H1 (cell line): ENCODE measurements at regions not wholly inside any gene's neighbourhood (a gene's known extent, or its start where the extent isn't known, plus 50 kb on each side); places are given as distances from the start of the nearest gene placed in this dataset.

ENCODE experiments used
- CTCF ChIA-PET: fragments of 300-600 bp; sonication (Branson Sonifier 250); formaldehyde crosslinking; loops from one replicate; lab custom pipeline; 2021; ENCODE audit not compliant: partially characterized antibody; lab: Charles Lee
- POLR2A ChIA-PET: fragments of 300-600 bp; sonication (Branson Sonifier 250); formaldehyde crosslinking; loops from one replicate; lab custom pipeline; 2021; ENCODE audit warnings: inconsistent platforms; ENCODE audit not compliant: partially characterized antibody; lab: Charles Lee
- DNase-seq, 2 experiments: peaks; one replicate each; pipeline versions ENCODE4 v3.0.0 to v3.0.0-alpha.2; 2010 to 2022; ENCODE audit warnings: low spot score in 2 of 2, low read depth in 1 of 2, mixed read lengths in 1 of 2
- FAIRE-seq: peaks from 2 replicates; lab custom pipeline; 2011; peaks lifted over from hg19 to GRCh38; lab: Jason Lieb, UNC
- H2AFZ ChIP-seq: 2 replicates; pipeline ENCODE4 v1.8.1; 2012; ENCODE audit warnings: low read length, inconsistent platforms
- H2AK5ac ChIP-seq: 2 replicates; pipeline ENCODE4 v1.6.1; 2013; ENCODE audit warnings: low read depth, low read length
- H2BK120ac ChIP-seq: replicated peaks from 2 replicates; pipeline ENCODE3; 2013; ENCODE audit warnings: low read depth, low read length, inconsistent platforms
- H2BK12ac ChIP-seq: 2 replicates; pipeline ENCODE4 v1.6.1; 2013; ENCODE audit warnings: low read depth, low read length
- H2BK15ac ChIP-seq: 2 replicates; pipeline ENCODE4 v1.6.1; 2013; ENCODE audit warnings: low read length
- H2BK20ac ChIP-seq: 2 replicates; pipeline ENCODE4 v1.6.1; 2013; ENCODE audit warnings: low read length
- H2BK5ac ChIP-seq: 2 replicates; pipeline ENCODE4 v1.6.1; 2013; ENCODE audit warnings: low read depth, low read length
- H3K14ac ChIP-seq: 2 replicates; pipeline ENCODE4 v1.6.1; 2013; ENCODE audit warnings: inconsistent platforms; ENCODE audit not compliant: insufficient read length
- H3K18ac ChIP-seq: 2 replicates; pipeline ENCODE4 v1.6.1; 2013; ENCODE audit warnings: low read length; ENCODE audit errors: extremely low read depth
- H3K23ac ChIP-seq: 2 replicates; pipeline ENCODE4 v1.6.1; 2013; ENCODE audit warnings: inconsistent platforms; ENCODE audit not compliant: insufficient read length
- H3K23me2 ChIP-seq: 2 replicates; pipeline ENCODE4 v1.6.1; 2013; ENCODE audit warnings: low read depth, low read length
- H3K27ac ChIP-seq: 2 replicates; pipeline ENCODE4 v1.6.1; 2011; ENCODE audit warnings: low read depth, low read length, inconsistent platforms
- H3K27me3 ChIP-seq, 4 experiments: replicated peaks in 1 of 4; 1 replicate in 1 of 4; 2 replicates in 3 of 4; pipeline versions ENCODE4 v1.6.1 to v1.8.1; 2011 to 2013; ENCODE audit warnings: low read length in 3 of 4, mild to moderate bottlenecking in 3 of 4, inconsistent platforms in 2 of 4, mixed read lengths in 2 of 4, moderate library complexity in 1 of 4; ENCODE audit not compliant: control insufficient read depth in 3 of 4, insufficient read depth in 3 of 4; ENCODE audit errors: extremely low read depth in 1 of 4
- H3K36me3 ChIP-seq, 4 experiments: 2 replicates each; pipeline versions ENCODE4 v1.6.1 to v1.8.1; 2011 to 2013; ENCODE audit warnings: mild to moderate bottlenecking in 4 of 4, low read length in 3 of 4, moderate library complexity in 2 of 4, control low read depth in 1 of 4, inconsistent platforms in 1 of 4; ENCODE audit not compliant: insufficient read depth in 4 of 4, control insufficient read depth in 2 of 4
- H3K4ac ChIP-seq: replicated peaks from 2 replicates; pipeline ENCODE3; 2013; ENCODE audit warnings: low read length, low read depth, mixed read lengths, inconsistent platforms; ENCODE audit not compliant: insufficient read length
- H3K4me1 ChIP-seq, 4 experiments: replicated peaks in 1 of 4; 1 replicate in 1 of 4; 2 replicates in 3 of 4; pipeline versions ENCODE4 v1.6.1 to v1.8.1; 2011 to 2013; ENCODE audit warnings: low read length in 3 of 4, inconsistent platforms in 2 of 4, mixed read lengths in 1 of 4; ENCODE audit not compliant: insufficient read depth in 4 of 4, control insufficient read depth in 3 of 4
- H3K4me2 ChIP-seq, 2 experiments: 2 replicates each; pipeline versions ENCODE4 v1.6.1 to v1.8.1; 2011 to 2013; ENCODE audit warnings: low read depth in 2 of 2, low read length in 2 of 2, control low read depth in 1 of 2, inconsistent platforms in 1 of 2, mild to moderate bottlenecking in 1 of 2; ENCODE audit not compliant: insufficient read depth in 1 of 2
- H3K4me3 ChIP-seq, 4 experiments: fragments of 200-600, 300-600 bp in 1 of 4; sonication (generic), shearing (Covaris generic), sonication (Bioruptor Twin) in 1 of 4; 2 replicates each; pipeline versions ENCODE4 v1.5.1 to v1.8.1; 2011 to 2016; ENCODE audit warnings: low read length in 4 of 4, low read depth in 3 of 4, control low read depth in 2 of 4, inconsistent platforms in 2 of 4, mild to moderate bottlenecking in 2 of 4, mixed read lengths in 1 of 4, moderate library complexity in 1 of 4; ENCODE audit not compliant: insufficient read depth in 2 of 4; ENCODE audit errors: extremely low read depth in 1 of 4
- H3K56ac ChIP-seq: replicated peaks from 2 replicates; pipeline ENCODE3; 2013; ENCODE audit warnings: low read depth, mild to moderate bottlenecking, mixed read lengths, low read length, inconsistent platforms; ENCODE audit not compliant: insufficient read length
- H3K79me1 ChIP-seq: 2 replicates; pipeline ENCODE4 v1.6.1; 2013; ENCODE audit warnings: low read depth, low read length, control low read depth
- H3K79me2 ChIP-seq, 2 experiments: 2 replicates each; pipeline versions ENCODE4 v1.6.1 to v1.8.1; 2012 to 2013; ENCODE audit warnings: low read length in 2 of 2, mild to moderate bottlenecking in 2 of 2, inconsistent platforms in 1 of 2; ENCODE audit not compliant: insufficient read depth in 2 of 2, control insufficient read depth in 1 of 2
- H3K9ac ChIP-seq, 4 experiments: replicated peaks in 1 of 4; 1 replicate in 1 of 4; 2 replicates in 3 of 4; pipeline versions ENCODE4 v1.6.1 to v1.8.1; 2011 to 2013; ENCODE audit warnings: low read depth in 3 of 4, low read length in 3 of 4, control low read depth in 2 of 4, mild to moderate bottlenecking in 2 of 4, moderate library complexity in 2 of 4, inconsistent platforms in 1 of 4; ENCODE audit errors: extremely low read depth in 1 of 4
- H3K9me3 ChIP-seq, 2 experiments: 2 replicates each; pipeline versions ENCODE4 v1.6.1 to v1.8.1; 2012 to 2013; ENCODE audit warnings: mild to moderate bottlenecking in 2 of 2, moderate library complexity in 2 of 2, control low read depth in 1 of 2, inconsistent platforms in 1 of 2, low read depth in 1 of 2, low read length in 1 of 2, mixed read lengths in 1 of 2; ENCODE audit not compliant: insufficient read depth in 2 of 2
- H4K20me1 ChIP-seq, 2 experiments: replicated peaks in 1 of 2; 2 replicates each; pipeline versions ENCODE3 to v1.8.1; 2011 to 2013; ENCODE audit warnings: inconsistent platforms in 2 of 2, low read length in 2 of 2, mild to moderate bottlenecking in 1 of 2; ENCODE audit not compliant: insufficient read depth in 2 of 2, control insufficient read depth in 1 of 2
- H4K5ac ChIP-seq: 2 replicates; pipeline ENCODE4 v1.6.1; 2013; ENCODE audit warnings: low read length, low read depth, mixed read lengths, inconsistent platforms; ENCODE audit not compliant: insufficient read length
- H4K8ac ChIP-seq: 2 replicates; pipeline ENCODE4 v1.8.0; 2013; ENCODE audit warnings: mild to moderate bottlenecking, moderate library complexity, low read length, inconsistent platforms; ENCODE audit not compliant: insufficient read depth; ENCODE audit errors: extremely low read depth
- H4K91ac ChIP-seq: replicated peaks from 2 replicates; pipeline ENCODE3; 2013; ENCODE audit warnings: low read length, mixed read lengths, inconsistent platforms; ENCODE audit not compliant: insufficient read length
- ATF3 ChIP-seq: IDR thresholded peaks from 2 replicates; pipeline ENCODE4 v1.6.1; 2011; ENCODE audit warnings: low read depth, mild to moderate bottlenecking, low read length; ENCODE audit not compliant: insufficient read depth
- BACH1 ChIP-seq: IDR thresholded peaks from 2 replicates; pipeline ENCODE4 v1.6.1; 2012; ENCODE audit warnings: low read length, improper control_type of control experiment
- BCL11A ChIP-seq, 2 experiments: IDR thresholded peaks; one replicate each; pipeline ENCODE4 v1.6.1; 2011; ENCODE audit warnings: low read depth in 2 of 2, low read length in 2 of 2, mild to moderate bottlenecking in 2 of 2
- CBX8 ChIP-seq: fragments of 300-800, 300-1000 bp; sonication (generic); IDR thresholded peaks from 2 replicates; pipeline ENCODE4 v1.7.1; 2016; ENCODE audit warnings: low read depth, low read length, borderline replicate concordance
- CREB1 ChIP-seq: IDR thresholded peaks from 2 replicates; pipeline ENCODE4 v1.6.1; 2012; ENCODE audit warnings: inconsistent platforms
- FOSL1 ChIP-seq: IDR thresholded peaks from 2 replicates; pipeline ENCODE4 v1.6.1; 2011; ENCODE audit warnings: mild to moderate bottlenecking, low read depth, low read length, moderate library complexity; ENCODE audit not compliant: insufficient read depth
- KDM1A ChIP-seq: fragments of 200-600, 300-600 bp; sonication (generic); IDR thresholded peaks from 2 replicates; pipeline ENCODE4 v1.7.1; 2016; ENCODE audit warnings: mild to moderate bottlenecking, low read length, borderline replicate concordance
- NANOG ChIP-seq: IDR thresholded peaks from 2 replicates; pipeline ENCODE4 v1.6.1; 2011; ENCODE audit warnings: low read length, low read depth, mild to moderate bottlenecking, inconsistent platforms; ENCODE audit not compliant: insufficient read depth, poor library complexity, severe bottlenecking
- RBBP5 ChIP-seq: IDR thresholded peaks from 2 replicates; pipeline ENCODE4 v1.7.1; 2012; ENCODE audit warnings: low read depth, mild to moderate bottlenecking, inconsistent platforms, low read length, moderate library complexity, borderline replicate concordance
- TAF1 ChIP-seq: IDR thresholded peaks from 2 replicates; pipeline ENCODE4 v1.6.1; 2011; ENCODE audit warnings: mild to moderate bottlenecking, low read depth, low read length
- WGBS, 2 experiments: shearing (Covaris generic) in 1 of 2; methylation state at CpG; one replicate each; pipeline versions ENCODE4 v1.1.6 to v1.1.7; 2013 to 2015; ENCODE audit warnings: low lambda C conversion rate in 2 of 2, mixed read lengths in 2 of 2, inconsistent platforms in 1 of 2, low coverage in 1 of 2, missing lambda C conversion rate in 1 of 2; ENCODE audit not compliant: insufficient replicate concordance in 2 of 2, insufficient coverage in 1 of 2, insufficient read length in 1 of 2; ENCODE audit errors: extremely low coverage in 1 of 2, missing lambda C conversion rate in 1 of 2; 5-methylcytosine and 5-hydroxymethylcytosine counted together

- TF ChIP-seq CBX8 (no peak), RBBP5 (no peak), BCL11A (IDR thresholded peaks at IDR 0.05; ENCODE audit: low read depth in 2 of 2, low read length in 2 of 2) (no peak), ATF3 (no peak), KDM1A (no peak), TAF1 (no peak), BACH1 (no peak), NANOG (no peak), CREB1 (no peak), FOSL1 (no peak)
- ChIA-PET CTCF (interaction anchor here (0.7 to 1.9 kb wide), 3 partner anchors 11 to 126 kb away, joined by 3 to 6 read pairs (median 3); no protein-coding TSS in a partner anchor), POLR2A (no interaction called here)
- H2BK20ac ChIP-seq: no peak overlapping the region
- no peaks in the 10 kb centered on the region for H3K36me3 ChIP-seq
- no peaks in the 10 kb centered on the region for H3K79me1 ChIP-seq
- no peak overlapping the region for H2AFZ ChIP-seq
- no peak overlapping the region for H4K5ac ChIP-seq
- H3K79me2 ChIP-seq: no peaks in the 10 kb centered on the region
- no peak overlapping the region for H3K56ac ChIP-seq
- H3K14ac ChIP-seq: no peak overlapping the region
- 87% methylated on average over 3 of the region's 3 CpGs; no CpG with 5 or more reads in 1 of the 2 experiments for WGBS, 2 experiments
- no peaks in the 10 kb centered on the region; a peak in 1 of 4 replicates for H3K9me3 ChIP-seq
- no peaks in the 10 kb centered on the region for H3K4me1 ChIP-seq
- no peak overlapping the region for H3K4me2 ChIP-seq
- no peaks in the 10 kb centered on the region for H3K27me3 ChIP-seq
- H3K4me3 ChIP-seq: no peak overlapping the region
- no peak overlapping the region for H2BK5ac ChIP-seq
- no peak overlapping the region for H3K4ac ChIP-seq
- H2BK15ac ChIP-seq: no peak overlapping the region
- no peak overlapping the region for H3K9ac ChIP-seq
- no peak overlapping the region for H4K8ac ChIP-seq
- no peaks in the 10 kb centered on the region for H3K23me2 ChIP-seq
- FAIRE-seq (no peak), DNase-seq (no peak)
- H4K20me1 ChIP-seq: no peaks in the 10 kb centered on the region
- H2BK120ac ChIP-seq: no peak overlapping the region
- H3K27ac ChIP-seq: no peak overlapping the region
- no peak overlapping the region for H2BK12ac ChIP-seq
- H4K91ac ChIP-seq: no peak overlapping the region
- no peak overlapping the region for H2AK5ac ChIP-seq
- H3K18ac ChIP-seq: no peak overlapping the region
- H3K23ac ChIP-seq: no peak overlapping the region
These were observed 167.1 kb upstream of the SMIM30 start for GRCh38 chr7:113285411-113285810.
